IPS-NIHi11 (cell line): ENCODE measurements at regions not wholly inside any gene's neighbourhood (a gene's known extent, or its start where the extent isn't known, plus 50 kb on each side); places are given as distances from the start of the nearest gene placed in this dataset.

Experiments used
- DNase-seq: peaks from one replicate; pipeline ENCODE4 v3.0.0; 2012; ENCODE audit warnings: mixed read lengths, low spot score

DNA sequence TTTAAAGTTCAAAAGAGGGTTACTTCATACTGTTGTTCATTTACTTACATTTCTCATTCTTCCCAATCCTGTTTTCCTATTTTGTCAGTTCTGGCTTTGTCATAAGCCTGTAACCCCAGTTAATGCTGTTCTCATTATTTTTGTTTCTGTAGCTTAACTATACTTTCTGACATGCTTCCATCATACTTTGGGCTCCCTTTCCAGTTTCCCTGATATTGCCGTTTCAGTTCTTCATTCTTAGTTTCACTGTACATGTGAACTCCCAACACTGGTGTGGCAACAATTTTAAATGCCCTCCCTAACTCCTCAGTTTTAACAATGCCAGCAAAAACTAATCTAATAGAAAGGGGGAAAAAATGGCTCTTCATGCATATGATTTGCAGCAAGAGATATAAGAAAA is 456.7 kb downstream of the LMO4 start:
- DNase-seq = no peak

DNA sequence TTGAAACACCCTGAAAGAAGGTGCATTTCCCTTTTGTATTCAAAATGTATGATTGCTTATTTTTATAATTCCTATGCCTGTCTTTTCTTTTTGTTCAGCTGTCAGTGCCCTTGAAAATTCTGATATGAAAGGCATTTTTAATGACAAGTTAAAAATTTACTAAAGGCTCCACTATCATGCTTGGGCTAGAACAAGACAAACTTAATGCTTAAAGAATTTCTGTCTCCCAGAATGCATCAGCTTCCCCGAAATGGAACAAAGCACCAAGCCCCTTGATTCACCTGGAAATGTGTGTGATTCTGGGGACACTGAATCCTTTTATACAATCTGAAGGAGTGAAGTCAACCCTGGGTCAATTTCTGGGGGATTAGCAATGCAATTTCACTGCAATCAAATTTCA is 457.5 kb downstream of the LMO4 start:
- no peak for DNase-seq

DNA sequence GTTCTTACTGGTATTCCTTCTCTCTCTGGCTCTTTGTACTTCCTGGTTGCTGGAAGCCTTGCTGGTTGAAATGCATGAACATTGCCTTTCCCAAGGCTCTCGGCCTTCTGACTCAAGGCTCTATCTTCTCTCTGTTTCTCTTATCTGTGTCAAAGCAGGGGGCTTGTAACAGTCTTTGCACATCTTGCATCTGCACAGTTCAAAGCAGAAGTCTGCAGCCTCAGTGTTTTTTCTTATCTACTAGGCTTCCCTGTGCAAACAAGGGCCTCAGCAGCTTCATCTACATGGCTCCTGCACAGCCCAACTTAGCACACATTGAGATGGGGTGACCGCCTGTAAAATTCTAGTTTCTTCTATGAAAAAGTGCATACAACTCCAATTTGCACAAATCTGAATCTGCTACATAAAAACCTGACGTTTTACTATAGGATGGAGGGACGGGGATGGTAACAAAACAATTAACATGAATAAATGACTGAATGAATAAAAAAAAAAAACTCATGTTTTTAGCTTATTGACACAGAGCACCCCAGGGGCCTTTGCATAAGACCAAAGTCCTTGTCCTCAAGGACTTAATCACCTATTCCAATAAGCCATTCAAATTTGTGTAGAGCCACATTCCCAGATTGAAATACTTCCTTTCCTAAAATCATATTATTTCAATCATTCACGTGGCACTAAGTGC is 458.3 kb downstream of the LMO4 start:
- DNase-seq = no peak

DNA sequence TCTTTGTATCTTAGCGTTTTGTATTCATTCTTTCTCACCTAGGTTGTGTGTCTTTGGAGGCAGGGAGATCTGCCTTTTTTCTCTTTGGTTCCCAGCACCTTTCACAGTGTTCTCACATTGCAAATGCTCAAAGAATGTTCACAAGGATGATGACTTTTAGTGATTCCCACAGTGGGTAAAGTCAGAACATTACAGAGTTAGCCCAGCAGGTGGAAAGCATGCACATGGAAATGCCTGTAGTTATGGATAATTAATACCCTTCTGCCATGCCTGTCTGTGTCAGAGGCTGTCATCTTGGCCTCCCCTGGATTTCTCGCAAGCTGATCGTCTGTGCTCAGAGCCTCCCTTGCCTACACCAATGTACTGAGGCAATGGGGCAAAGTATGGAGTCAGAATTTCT is 458.9 kb downstream of the LMO4 start:
- no peak for DNase-seq

DNA sequence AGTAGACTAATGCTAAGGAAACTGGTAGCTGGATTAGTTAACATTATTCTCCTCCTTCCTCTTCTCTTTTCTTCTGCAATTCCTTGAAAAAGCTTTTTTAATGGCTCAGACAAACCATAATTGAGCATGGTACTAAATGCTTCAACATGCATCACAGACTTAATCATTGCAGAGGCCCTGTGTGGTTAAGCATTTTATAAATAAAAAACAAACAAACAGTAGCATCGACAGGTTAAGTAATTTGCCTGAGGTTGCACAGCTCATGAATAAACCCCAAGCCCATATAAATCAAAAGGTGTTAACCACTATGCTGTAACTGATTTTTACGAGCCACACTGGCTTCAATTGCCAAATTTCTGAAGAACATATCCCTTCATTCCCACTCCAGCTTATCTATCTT is 462.1 kb downstream of the LMO4 start:
- DNase-seq = no peak

DNA sequence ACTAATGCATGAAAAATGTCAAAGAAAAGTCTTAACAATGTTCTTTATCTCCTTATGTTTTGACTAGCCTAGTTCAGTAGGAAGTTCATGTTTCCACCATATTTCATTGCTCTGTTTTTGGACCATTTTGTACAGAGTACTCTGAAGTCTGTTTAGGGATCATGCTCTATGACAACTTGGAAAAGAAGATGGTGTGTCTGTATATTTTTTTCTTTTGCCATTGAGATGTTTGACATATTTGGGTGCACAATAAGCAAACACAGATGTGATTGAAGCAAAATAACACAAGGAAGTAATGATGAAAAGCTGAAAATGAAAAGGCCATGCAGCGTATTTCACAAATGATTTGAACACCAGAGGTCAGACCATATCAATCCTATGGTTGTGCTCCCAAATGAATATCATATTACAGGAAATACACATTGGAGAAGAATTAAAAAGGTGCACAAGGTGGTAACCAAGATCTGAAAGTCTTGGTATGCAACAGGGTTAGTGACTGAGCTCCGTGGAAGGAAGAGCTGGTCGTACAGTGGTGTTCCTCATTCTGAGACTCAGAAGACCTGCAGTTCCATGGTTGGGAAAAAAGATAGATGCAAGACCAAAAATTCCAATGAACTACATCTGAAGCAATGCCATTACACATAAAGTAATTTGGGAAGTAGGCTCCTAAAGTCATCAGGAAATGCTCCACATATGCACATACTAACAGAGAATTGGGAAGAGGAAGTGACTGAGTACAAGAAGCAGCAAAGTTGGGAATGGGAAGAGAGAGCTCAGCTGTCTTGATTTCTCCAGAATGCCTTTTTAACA is 463.5 kb downstream of the LMO4 start:
- DNase-seq = no peak

DNA sequence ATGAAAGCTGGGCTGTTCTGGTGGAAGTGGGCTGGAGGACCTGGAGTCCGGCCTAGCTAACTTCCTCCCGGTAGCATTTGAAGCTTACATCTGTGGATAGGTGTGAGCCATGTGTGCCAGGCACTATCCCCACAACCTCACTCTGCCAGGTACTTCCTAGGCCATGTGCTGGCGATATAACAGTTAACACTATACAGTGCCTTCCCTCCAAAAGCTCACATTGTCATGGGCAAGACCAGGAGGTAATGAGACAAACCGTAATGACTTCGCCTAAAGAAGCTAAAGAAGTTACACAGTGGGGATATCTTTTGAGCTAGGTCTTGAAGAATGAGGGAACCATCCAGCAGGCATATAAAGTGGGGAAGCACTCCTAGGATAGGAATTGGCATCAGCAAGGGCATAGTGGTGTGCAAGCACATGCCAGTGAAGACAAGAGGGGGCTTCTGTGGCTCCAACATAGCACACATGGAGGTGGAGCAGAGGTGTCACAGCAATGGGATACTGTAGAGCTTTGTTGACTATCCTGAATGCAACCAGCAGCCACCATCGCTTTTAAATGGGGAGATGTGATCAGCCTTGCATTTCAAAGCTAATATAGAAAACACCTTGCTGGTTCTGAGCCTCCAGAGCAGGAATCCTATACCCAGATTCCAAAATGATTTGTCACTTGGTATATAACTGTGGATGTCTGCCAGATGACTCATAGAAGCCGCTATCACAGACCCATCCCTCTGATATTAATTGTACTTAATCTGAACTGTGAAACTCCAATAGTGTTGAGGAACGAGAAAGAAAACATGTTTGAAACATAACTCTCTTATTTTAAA is 466.3 kb downstream of the LMO4 start:
- no peak for DNase-seq

DNA sequence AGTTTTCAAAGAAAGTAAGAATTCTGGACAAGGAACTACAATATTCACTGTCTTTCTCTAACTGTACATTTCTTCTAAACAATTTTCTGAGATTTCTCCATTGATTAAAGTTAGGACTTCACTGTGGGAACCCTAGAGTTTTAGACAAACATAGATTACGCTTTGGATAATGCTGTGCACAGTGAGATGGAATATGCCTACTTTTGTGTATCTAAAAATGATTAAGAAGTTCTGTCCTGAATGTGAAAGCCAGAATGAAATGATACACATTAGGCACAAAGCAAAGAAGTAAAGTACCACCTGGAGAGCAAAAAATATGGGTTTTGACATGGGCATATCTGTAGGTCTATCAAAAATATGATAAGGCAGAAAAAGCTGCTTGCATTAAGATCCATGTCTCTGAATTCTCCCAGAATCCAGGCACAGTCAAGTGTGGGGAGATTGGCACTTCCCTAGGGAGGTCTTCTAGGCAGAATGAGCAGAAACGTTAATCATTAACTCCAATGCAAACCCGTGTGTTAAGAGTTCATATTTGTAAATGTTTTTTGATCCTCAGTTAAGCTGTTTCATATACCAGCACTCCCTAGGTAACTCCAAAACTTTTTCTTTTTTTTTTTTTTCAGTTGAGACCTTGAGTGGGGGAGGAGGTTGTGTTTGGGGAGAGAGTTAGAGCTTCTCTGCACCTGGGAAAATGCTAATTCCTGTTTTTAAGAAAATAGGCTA is 467.1 kb downstream of the LMO4 start:
- no peak for DNase-seq

DNA sequence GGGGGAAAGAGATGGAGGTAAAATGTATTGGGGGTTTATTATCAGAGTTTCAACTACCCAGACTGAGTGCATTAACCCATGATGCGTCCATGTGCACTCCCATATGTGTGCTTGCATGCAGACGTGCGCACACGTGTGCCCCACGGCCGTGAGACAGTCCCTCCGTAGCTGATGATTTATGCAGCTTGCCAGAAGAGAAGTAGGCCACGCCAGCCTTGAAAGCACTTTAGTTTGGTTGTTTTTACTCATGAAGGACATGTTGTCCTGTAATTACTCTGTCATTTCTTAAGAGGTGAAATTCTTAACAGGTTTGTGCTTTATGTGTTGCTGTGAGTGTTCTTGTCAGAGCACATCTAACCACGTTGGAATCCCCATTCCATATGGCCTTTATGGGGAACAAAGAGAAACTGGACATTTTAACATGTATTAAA is 467.8 kb downstream of the LMO4 start:
- DNase-seq = no peak

DNA sequence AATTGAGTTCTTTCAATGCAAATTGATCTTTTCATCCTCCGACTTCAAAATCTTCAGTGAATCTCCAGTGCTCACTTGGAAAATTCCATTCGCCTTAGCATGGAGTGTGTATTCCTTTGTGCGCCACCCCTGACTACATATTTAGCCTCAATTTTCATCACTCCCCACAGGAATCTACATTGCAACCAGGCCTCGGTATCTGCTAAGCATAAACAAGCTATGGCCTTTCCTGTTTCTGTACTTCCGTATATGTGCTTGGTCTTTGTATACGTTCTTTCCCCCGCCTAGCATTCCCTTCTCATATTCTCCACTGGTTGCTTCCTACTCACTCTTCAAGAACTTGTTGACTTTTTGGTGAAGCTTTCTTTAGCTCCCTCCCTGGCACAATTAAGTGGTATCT is 470.8 kb downstream of the LMO4 start:
- DNase-seq = no peak

DNA sequence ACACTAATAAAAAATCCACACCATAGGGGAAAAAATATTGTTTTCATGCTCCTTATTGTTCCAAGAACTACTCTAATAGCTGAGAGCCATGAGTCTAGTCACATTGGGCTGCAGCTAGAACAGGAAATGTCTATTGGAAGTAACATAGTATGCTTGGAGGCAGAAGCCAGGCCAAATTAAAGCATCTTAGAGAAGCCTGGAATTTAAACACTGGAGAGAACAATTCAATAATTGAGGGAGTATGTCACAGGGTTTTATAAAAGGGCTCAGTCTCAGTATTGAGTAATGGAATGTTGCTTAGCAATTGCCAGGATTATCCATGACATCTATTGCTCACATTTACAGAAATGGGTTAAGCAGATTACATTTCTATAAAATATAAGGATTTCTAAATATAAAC is 471.3 kb downstream of the LMO4 start:
- no peak for DNase-seq

DNA sequence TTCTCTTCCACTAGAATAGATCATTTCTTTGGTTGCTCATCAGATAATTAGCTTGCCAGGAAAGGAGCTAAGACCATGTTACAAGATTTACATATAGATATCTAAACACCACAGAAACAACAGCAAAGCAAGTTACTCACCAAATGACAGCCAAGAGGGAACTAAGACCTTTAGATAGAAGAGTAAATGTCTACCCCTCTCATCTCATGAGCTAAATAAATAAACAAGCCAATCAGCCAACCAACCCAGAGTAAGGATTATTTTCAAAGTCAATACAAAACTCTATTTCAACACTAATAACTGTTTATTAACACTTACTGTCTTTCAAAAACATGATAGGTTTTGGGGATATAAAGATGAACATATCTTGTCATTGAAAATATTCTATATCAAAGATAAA is 474.7 kb downstream of the LMO4 start:
- DNase-seq = no peak

DNA sequence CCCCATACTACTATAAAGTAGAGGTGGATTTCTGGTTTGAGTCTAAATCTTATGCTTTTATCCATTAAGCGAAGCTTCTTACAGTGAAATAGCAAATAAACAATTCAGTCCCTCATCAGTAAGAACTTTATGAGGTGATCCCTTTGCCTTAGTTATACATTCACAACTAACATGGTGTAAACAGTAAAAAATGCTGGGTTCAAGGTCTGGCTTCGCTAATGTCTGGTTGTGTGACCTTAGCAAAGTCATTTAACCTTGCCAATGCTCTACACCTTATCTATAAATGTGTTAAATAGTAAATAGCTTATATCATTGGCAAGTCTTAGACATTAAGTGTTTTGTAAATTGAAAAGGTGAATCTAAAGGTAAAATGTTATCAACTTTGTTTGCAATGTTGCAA is 475.4 kb downstream of the LMO4 start:
- no peak for DNase-seq

DNA sequence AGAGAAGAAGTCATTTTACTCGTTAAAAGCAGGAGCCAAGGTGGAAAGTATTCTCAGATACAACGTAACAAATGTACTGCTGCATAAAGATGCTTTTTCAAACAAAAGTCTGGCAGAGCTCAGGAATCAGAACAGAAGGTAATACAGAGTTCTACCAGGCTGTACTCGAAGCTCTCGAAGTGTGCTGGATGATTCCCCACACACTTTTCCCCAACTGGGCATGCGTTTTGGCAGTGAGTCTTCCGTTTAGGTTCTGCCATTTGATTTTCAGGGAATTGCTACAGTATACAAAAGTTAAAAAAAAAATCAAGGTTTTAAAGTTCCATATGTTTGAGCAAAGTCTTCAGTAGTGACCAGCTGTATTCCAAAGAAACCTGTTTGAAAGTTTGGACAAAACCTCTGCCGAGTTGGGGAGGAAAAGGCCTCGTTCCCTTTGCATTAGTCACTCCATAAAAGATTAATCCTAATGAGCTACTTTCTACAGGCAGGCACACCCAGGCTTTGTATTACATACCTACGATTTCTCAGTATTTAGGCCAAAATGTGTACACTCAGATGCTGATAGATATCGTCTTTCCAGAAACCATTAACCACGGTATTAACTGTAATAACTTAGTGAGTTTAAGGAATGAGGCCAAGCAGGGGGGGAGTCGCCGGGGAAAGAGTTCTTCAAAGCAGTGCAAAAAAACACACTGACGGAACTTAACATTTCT is 477.1 kb downstream of the LMO4 start:
- DNase-seq = peak; percentile 17

DNA sequence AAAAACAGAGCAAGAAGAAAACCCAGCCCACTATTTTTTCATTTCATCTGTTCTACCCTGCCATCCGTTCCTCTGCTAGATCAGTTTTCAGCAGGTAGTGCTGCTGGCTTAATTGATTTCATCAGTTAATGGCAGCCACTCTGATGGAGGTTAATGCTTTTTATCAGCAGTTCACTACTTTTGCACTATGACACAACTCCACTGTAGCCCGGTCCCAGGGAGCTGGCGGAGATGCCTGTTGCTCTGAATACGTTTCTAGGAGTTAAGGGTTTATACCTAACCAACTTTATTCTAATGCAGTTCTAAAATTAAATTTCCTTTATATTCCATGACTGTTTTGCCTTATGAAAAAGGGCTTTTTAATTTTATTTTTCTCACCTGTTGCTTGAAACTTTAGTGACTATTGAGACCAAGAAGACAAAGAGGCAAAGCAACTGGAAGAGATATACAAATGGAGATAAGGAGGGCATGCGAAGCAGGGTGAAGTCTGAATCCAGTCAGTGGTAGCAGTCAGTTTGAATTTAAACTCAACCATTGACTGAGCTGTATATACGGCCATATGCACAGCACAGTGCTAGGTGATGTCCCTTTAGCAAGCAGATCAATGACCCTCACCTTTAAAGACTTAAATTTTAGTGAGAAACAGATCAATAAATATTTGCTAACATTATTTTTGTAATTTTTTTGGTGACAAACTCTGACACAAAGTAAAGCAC is 477.9 kb downstream of the LMO4 start:
- no peak for DNase-seq

DNA sequence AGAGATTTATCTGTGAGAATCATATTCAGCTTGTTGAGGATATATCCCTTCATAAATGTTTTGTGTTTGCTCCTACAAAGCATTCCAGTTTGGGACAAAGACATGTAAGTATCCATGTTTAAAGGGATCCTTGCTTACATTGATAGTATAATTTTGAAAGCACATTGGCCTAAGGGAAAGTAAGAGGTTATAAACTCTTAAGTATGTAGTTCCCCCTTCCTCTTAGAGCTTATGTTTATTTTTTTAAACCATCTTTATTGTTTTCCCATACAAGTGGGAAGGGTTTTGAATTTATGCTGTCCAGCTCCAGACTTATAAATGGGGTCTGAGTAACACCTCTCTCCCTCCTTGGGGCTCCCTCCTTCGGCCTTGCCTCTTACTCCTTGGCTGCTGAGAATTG is 481.5 kb downstream of the LMO4 start:
- no peak for DNase-seq

DNA sequence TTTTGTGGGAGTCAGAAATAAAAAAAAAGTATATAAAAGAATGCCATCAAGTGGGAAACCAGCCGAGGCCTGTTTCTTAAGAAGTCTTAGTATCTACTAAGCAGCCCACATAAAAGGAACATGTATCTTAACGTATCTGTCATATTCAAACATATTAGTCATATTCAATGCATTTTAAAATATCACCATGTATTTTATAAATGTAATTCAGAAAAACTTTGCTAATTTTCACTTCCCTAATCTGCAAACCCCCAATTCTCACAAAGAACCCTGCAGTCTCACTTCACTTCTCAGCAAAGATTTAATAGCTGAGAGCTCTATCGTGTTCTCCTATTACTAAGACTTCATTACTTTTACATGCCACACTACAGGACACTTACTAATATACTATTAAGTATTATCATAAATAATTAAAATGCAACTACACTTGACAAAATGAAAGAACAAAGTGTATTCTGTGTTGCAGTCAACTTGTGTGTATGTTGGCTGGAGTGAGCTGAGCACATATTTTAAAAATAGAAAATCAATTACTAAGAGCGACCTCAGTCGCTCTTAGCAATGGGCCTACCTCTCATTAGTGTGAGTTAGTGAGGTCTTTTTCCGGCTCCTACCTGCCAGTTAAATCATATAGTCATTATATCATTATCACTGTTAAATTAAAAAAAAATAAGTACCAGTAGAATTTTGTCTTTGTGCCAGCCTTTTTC is 484.3 kb downstream of the LMO4 start:
- no peak for DNase-seq

DNA sequence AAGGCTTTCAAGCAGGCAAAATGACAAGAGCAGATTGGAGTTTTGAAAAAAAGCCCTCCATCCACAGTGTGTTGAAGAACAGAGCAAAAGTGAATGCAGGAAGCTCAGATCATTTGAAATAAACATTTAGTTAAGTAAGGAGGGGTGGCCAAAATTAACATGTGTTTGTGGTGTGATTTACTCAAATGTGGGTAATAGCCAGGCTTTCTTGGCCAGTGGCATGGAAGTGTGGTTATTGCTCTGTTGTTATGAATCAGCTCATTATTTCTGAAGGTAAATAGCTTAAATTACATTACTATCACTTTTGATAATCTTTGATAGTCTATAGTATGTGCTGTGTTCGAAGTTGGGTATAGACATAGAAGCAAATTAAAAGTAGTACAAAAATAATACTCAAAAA is 485.9 kb downstream of the LMO4 start:
- DNase-seq = no peak

DNA sequence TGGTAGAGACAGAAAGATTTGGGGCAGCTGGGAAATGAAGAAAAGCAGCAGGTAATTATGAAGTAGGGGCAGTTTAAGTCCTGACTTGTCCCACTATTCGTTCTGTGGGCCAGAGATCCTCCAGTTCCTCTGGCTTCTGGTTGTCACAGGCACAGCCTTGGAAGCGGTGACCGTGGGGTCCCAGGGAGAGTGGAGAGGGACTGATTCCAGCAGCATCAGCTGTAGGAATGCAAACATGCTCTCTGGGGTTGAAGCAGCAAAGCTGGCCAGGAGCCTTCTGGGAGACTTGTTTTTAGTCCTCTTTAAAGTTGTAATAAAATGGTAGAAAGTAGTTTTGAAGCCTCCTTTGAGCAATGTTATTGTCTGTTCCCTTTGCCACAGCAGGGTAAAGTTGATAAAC is 488.0 kb downstream of the LMO4 start:
- DNase-seq = no peak

DNA sequence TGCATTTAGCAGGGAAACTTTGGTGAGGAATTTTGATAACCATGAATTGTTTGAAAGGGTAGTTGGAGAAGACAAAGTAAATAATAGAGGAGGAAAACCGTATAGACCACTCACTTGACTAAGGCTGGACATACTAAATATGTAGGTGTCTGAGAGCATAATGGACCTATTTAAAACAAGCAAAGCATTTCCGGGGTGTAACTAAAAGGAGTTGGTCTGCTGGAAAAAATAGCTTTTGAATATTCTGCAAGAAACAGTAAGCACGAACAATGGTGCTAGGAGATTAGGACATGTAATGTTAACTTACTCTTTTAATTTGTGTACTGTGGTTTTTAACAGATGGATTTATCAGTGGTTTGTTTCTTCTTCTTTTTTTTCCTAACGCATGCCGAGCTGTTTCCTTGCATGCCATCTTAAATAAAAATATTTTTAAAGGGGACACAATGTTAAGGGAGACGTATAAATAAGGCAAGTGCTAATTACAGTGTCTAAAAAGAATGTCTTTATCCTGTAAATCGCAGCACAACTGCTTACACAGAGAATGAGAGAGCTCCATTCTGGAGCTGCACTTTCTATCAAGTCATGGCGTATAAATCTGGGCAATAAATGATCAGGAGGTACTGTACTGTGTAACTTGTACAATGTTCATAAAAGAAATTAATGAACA is 492.1 kb downstream of the LMO4 start:
- DNase-seq = no peak
